ENCODE measurements at regions not wholly inside any gene's neighbourhood (a gene's known extent, or its start where the extent isn't known, plus 50 kb on each side); places are given as distances from the start of the nearest gene placed in this dataset.

DNA sequence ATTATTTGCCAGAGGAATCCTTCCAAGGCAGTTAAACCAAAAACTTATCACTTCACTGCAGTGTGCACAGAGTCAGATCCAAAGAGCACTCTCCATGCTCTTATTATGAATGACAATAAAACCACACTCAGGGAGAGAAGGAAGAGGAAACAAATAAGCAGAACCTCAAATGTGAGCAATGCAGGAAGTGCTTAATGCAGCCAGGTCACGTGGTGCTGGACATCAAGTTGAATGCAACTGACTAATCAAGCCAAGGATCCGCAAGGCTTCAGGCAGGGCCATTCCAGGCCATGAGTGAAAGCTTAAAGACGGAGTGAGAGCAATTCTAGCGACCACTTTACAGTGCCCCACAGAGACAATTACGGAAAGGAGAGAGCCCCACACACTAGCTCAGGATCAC, 230.4 kb upstream of the PUM3 start:
- Histone ChIP-seq H3K27ac (ENCODE audit: low read length, poor library complexity, severe bottlenecking) (no peak overlapping the region), H3K9ac (ENCODE audit: low read length) (no peak overlapping the region), H2BK120ac (ENCODE audit: low read depth, low read length) (no peak overlapping the region), H4K8ac (ENCODE audit: low read length) (no peak overlapping the region), H3K14ac (ENCODE audit: low read length in 2 of 2) (no peak overlapping the region), H3K4me2 (ENCODE audit: low read length, poor library complexity, severe bottlenecking) (no peak overlapping the region), H2BK15ac (ENCODE audit: low read depth, poor library complexity, severe bottlenecking) (no peak overlapping the region), H3K9me3 (ENCODE audit: control insufficient read depth, low read length) (peaks cover 16% of the 10 kb centered on the region), H2AFZ (ENCODE audit: low read depth, low read length) (no peak overlapping the region), H3K27me3 (ENCODE audit: control insufficient read depth in 1 of 2, insufficient read depth in 1 of 2, low read length in 2 of 2) (no peaks in the 10 kb centered on the region), H2BK12ac (ENCODE audit: low read length in 2 of 2) (no peak overlapping the region), H3K4ac (ENCODE audit: low read depth in 1 of 2, low read length in 2 of 2) (no peak overlapping the region), H3K79me1 (replicated peaks; ENCODE audit: low read length, poor library complexity, severe bottlenecking) (no peaks in the 10 kb centered on the region), H3K4me1 (ENCODE audit: control insufficient read depth, insufficient read depth, low read depth, low read length) (no peaks in the 10 kb centered on the region), H4K91ac (ENCODE audit: low read length) (peak overlapping the region; percentile 39), H3K23ac (ENCODE audit: low read length in 2 of 2) (no peak overlapping the region), H3K18ac (ENCODE audit: low read depth in 1 of 2, low read length in 2 of 2) (no peak overlapping the region), H3K36me3 (ENCODE audit: control insufficient read depth in 1 of 2, insufficient read depth in 2 of 2, low read depth in 1 of 2, low read length in 2 of 2) (no peaks in the 10 kb centered on the region), H2BK5ac (ENCODE audit: low read depth, low read length, poor library complexity, severe bottlenecking) (no peak overlapping the region), H3K4me3 (ENCODE audit: insufficient read depth in 1 of 2, low read depth in 1 of 2, low read length in 2 of 2) (no peak overlapping the region), H2AK5ac (ENCODE audit: low read length, severe bottlenecking) (no peak overlapping the region)
- DNase-seq, result no peak
- WGBS, result 72% methylated on average over 5 of the region's 5 CpGs

DNA sequence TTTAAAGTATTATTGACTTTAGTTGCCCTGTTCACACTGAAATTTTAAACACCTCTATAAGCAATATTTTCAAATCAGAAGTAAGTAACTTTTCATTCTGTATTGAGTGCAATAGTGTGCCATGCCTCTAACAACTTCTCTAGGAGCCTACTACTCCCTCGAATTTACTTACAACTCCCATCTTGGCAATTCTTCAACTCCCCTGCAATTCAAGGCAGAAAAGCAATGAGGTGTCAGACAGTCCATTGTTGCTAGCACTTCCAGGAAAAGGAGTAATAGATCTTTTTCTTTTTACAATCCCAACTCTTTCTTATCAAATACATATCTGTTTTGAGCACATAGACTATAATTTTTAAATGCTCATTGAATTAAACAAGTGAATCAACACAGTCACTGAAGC, 222.7 kb upstream of the PUM3 start:
- no peak overlapping the region for H2BK5ac ChIP-seq (ENCODE audit: low read depth, low read length, poor library complexity, severe bottlenecking)
- no peak overlapping the region for H2BK12ac ChIP-seq (ENCODE audit: low read length in 2 of 2)
- peaks cover 0 to 5% of the 10 kb centered on the region in 2 experiments for H3K27me3 ChIP-seq (ENCODE audit: control insufficient read depth in 1 of 2, insufficient read depth in 1 of 2, low read length in 2 of 2)
- no peak overlapping the region for H3K14ac ChIP-seq (ENCODE audit: low read length in 2 of 2)
- WGBS, result 36% methylated on average over 1 of the region's 1 CpG
- H4K8ac ChIP-seq (ENCODE audit: low read length), result no peak overlapping the region
- H3K23ac ChIP-seq (ENCODE audit: low read length in 2 of 2), result no peak overlapping the region
- H3K27ac ChIP-seq (ENCODE audit: low read length, poor library complexity, severe bottlenecking), result no peak overlapping the region
- H3K4ac ChIP-seq (ENCODE audit: low read depth in 1 of 2, low read length in 2 of 2), result no peak overlapping the region
- no peak overlapping the region for H3K4me3 ChIP-seq (ENCODE audit: insufficient read depth in 1 of 2, low read depth in 1 of 2, low read length in 2 of 2)
- H3K4me2 ChIP-seq (ENCODE audit: low read length, poor library complexity, severe bottlenecking), result no peak overlapping the region
- no peaks in the 10 kb centered on the region for H3K79me1 ChIP-seq (replicated peaks; ENCODE audit: low read length, poor library complexity, severe bottlenecking)
- no peaks in the 10 kb centered on the region for H3K36me3 ChIP-seq (ENCODE audit: control insufficient read depth in 1 of 2, insufficient read depth in 2 of 2, low read depth in 1 of 2, low read length in 2 of 2)
- no peak overlapping the region for H2BK15ac ChIP-seq (ENCODE audit: low read depth, poor library complexity, severe bottlenecking)
- no peak overlapping the region for H3K9ac ChIP-seq (ENCODE audit: low read length)
- no peaks in the 10 kb centered on the region for H3K4me1 ChIP-seq (ENCODE audit: control insufficient read depth, insufficient read depth, low read depth, low read length)
- H2AK5ac ChIP-seq (ENCODE audit: low read length, severe bottlenecking), result no peak overlapping the region
- H3K9me3 ChIP-seq (ENCODE audit: control insufficient read depth, low read length), result peaks cover 7% of the 10 kb centered on the region
- H4K91ac ChIP-seq (ENCODE audit: low read length), result no peak overlapping the region
- H2AFZ ChIP-seq (ENCODE audit: low read depth, low read length), result no peak overlapping the region
- no peak for DNase-seq
- no peak overlapping the region for H3K18ac ChIP-seq (ENCODE audit: low read depth in 1 of 2, low read length in 2 of 2)
- H2BK120ac ChIP-seq (ENCODE audit: low read depth, low read length), result no peak overlapping the region

DNA sequence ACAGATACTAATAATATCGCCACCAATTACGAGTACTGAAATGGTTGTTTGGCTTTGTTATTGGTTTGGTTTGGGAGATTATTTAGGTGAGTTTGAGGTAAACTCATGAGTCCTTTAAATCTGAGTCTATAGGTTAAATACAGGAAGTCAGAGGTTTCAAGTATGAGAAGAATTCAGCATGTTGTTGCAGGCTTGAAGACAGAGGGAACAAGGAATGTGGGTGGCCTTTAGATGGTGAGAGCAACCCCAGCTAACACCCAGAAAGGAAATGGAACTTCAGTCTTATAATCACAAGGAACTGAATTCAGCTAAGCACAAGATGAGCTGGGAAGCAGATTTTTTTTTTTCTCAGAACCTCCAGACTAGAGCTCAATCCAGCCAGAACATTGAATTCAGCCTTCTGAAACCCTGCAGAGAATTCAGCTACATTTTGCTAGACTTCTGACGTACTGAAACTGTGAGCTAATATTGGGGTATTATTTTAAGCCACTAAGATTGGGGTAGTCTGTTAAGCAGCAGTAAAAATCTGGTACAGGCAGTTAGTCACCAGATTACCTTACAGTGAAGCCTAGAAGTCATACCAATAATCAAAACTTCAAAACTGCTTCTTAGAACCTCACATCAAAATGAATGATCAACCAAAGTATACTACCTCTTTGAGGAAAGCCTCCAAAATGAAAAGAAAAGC, 216.0 kb upstream of the PUM3 start:
- no peak overlapping the region for H2BK5ac ChIP-seq (ENCODE audit: low read depth, low read length, poor library complexity, severe bottlenecking)
- H3K27ac ChIP-seq (ENCODE audit: low read length, poor library complexity, severe bottlenecking), result peak overlapping the region; percentile 1
- WGBS, result 83% methylated on average over 3 of the region's 3 CpGs
- peaks cover 0 to 2% of the 10 kb centered on the region in 2 experiments for H3K27me3 ChIP-seq (ENCODE audit: control insufficient read depth in 1 of 2, insufficient read depth in 1 of 2, low read length in 2 of 2)
- no peak overlapping the region for H3K14ac ChIP-seq (ENCODE audit: low read length in 2 of 2)
- H3K18ac ChIP-seq (ENCODE audit: low read depth in 1 of 2, low read length in 2 of 2), result no peak overlapping the region
- no peak overlapping the region for H3K23ac ChIP-seq (ENCODE audit: low read length in 2 of 2)
- no peak overlapping the region for H2AFZ ChIP-seq (ENCODE audit: low read depth, low read length)
- H3K9ac ChIP-seq (ENCODE audit: low read length), result no peak overlapping the region
- H3K36me3 ChIP-seq (ENCODE audit: control insufficient read depth in 1 of 2, insufficient read depth in 2 of 2, low read depth in 1 of 2, low read length in 2 of 2), result no peaks in the 10 kb centered on the region
- H4K8ac ChIP-seq (ENCODE audit: low read length), result no peak overlapping the region
- no peaks in the 10 kb centered on the region for H3K79me1 ChIP-seq (replicated peaks; ENCODE audit: low read length, poor library complexity, severe bottlenecking)
- H2BK120ac ChIP-seq (ENCODE audit: low read depth, low read length), result no peak overlapping the region
- H4K91ac ChIP-seq (ENCODE audit: low read length), result no peak overlapping the region
- no peak for DNase-seq
- H3K4me1 ChIP-seq (ENCODE audit: control insufficient read depth, insufficient read depth, low read depth, low read length), result no peaks in the 10 kb centered on the region
- no peak overlapping the region for H3K4me3 ChIP-seq (ENCODE audit: insufficient read depth in 1 of 2, low read depth in 1 of 2, low read length in 2 of 2)
- H2BK15ac ChIP-seq (ENCODE audit: low read depth, poor library complexity, severe bottlenecking), result no peak overlapping the region
- H3K9me3 ChIP-seq (ENCODE audit: control insufficient read depth, low read length), result no peaks in the 10 kb centered on the region
- no peak overlapping the region for H2AK5ac ChIP-seq (ENCODE audit: low read length, severe bottlenecking)
- no peak overlapping the region for H3K4me2 ChIP-seq (ENCODE audit: low read length, poor library complexity, severe bottlenecking)
- no peak overlapping the region for H2BK12ac ChIP-seq (ENCODE audit: low read length in 2 of 2)
- no peak overlapping the region for H3K4ac ChIP-seq (ENCODE audit: low read depth in 1 of 2, low read length in 2 of 2)

GRCh38 chr9:3058409-3058808, 214.5 kb upstream of the PUM3 start:
- H2AFZ ChIP-seq (ENCODE audit: low read depth, low read length), result no peak overlapping the region
- H2BK120ac ChIP-seq (ENCODE audit: low read depth, low read length), result no peak overlapping the region
- no peak overlapping the region for H2BK12ac ChIP-seq (ENCODE audit: low read length in 2 of 2)
- H4K91ac ChIP-seq (ENCODE audit: low read length), result no peak overlapping the region
- no peaks in the 10 kb centered on the region for H3K27me3 ChIP-seq (ENCODE audit: control insufficient read depth in 1 of 2, insufficient read depth in 1 of 2, low read length in 2 of 2)
- H3K23ac ChIP-seq (ENCODE audit: low read length in 2 of 2), result no peak overlapping the region
- H3K18ac ChIP-seq (ENCODE audit: low read depth in 1 of 2, low read length in 2 of 2), result no peak overlapping the region
- H3K36me3 ChIP-seq (ENCODE audit: control insufficient read depth in 1 of 2, insufficient read depth in 2 of 2, low read depth in 1 of 2, low read length in 2 of 2), result no peaks in the 10 kb centered on the region
- no peak overlapping the region for H3K9ac ChIP-seq (ENCODE audit: low read length)
- no peak overlapping the region for H3K14ac ChIP-seq (ENCODE audit: low read length in 2 of 2)
- H3K4me1 ChIP-seq (ENCODE audit: control insufficient read depth, insufficient read depth, low read depth, low read length), result no peaks in the 10 kb centered on the region
- H3K27ac ChIP-seq (ENCODE audit: low read length, poor library complexity, severe bottlenecking), result no peak overlapping the region
- WGBS, result 81% methylated on average over 2 of the region's 2 CpGs
- no peak overlapping the region for H2BK5ac ChIP-seq (ENCODE audit: low read depth, low read length, poor library complexity, severe bottlenecking)
- no peak overlapping the region for H2AK5ac ChIP-seq (ENCODE audit: low read length, severe bottlenecking)
- no peak overlapping the region for H2BK15ac ChIP-seq (ENCODE audit: low read depth, poor library complexity, severe bottlenecking)
- no peak overlapping the region for H3K4ac ChIP-seq (ENCODE audit: low read depth in 1 of 2, low read length in 2 of 2)
- H3K4me2 ChIP-seq (ENCODE audit: low read length, poor library complexity, severe bottlenecking), result no peak overlapping the region
- no peak overlapping the region for H4K8ac ChIP-seq (ENCODE audit: low read length)
- no peaks in the 10 kb centered on the region for H3K9me3 ChIP-seq (ENCODE audit: control insufficient read depth, low read length)
- DNase-seq, result no peak
- H3K4me3 ChIP-seq (ENCODE audit: insufficient read depth in 1 of 2, low read depth in 1 of 2, low read length in 2 of 2), result no peak overlapping the region
- no peaks in the 10 kb centered on the region for H3K79me1 ChIP-seq (replicated peaks; ENCODE audit: low read length, poor library complexity, severe bottlenecking)
